MCF 10A (cell line): ENCODE measurements at regions not wholly inside any gene's neighbourhood (a gene's known extent, or its start where the extent isn't known, plus 50 kb on each side); places are given as distances from the start of the nearest gene placed in this dataset.

Experiments used
- BruUV-seq: library from RNA; stranded (reverse); fragments of 400-500 nt; replicated peaks from 2 replicates; lab custom pipeline; 2021; lab: Mats Ljungman, UMichigan
- CTCF ChIA-PET: fragments of 300-600 bp; sonication (Branson Sonifier 250); formaldehyde crosslinking; extraction: SDS; loops from one replicate; lab custom pipeline; 2021; ENCODE audit warnings: antibody characterized with exemption, inconsistent platforms; lab: Yijun Ruan, JAX
- POLR2A ChIA-PET: fragments of 300-600, 350-650 bp; sonication (Branson Sonifier 250); formaldehyde crosslinking; extraction: SDS; loops from one replicate; lab custom pipeline; 2020; ENCODE audit warnings: antibody characterized with exemption, inconsistent platforms; lab: Yijun Ruan, JAX
- DNase-seq: peaks from one replicate; pipeline ENCODE4 v3.0.0-alpha.2; 2018; ENCODE audit not compliant: unreplicated experiment
- H3K27ac Mint-ChIP-seq: one replicate; pipeline ENCODE4 v1.8.0; 2022; ENCODE audit warnings: mild to moderate bottlenecking, low read depth, mixed read lengths; ENCODE audit not compliant: unreplicated experiment
- H3K27me3 Mint-ChIP-seq: one replicate; pipeline ENCODE4 v1.8.0; 2022; ENCODE audit warnings: mixed read lengths; ENCODE audit not compliant: insufficient read depth, unreplicated experiment
- H3K36me3 Mint-ChIP-seq: one replicate; pipeline ENCODE4 v1.8.0; 2022; ENCODE audit warnings: mild to moderate bottlenecking, moderate library complexity, mixed read lengths; ENCODE audit not compliant: insufficient read depth, unreplicated experiment
- H3K4me1 Mint-ChIP-seq: one replicate; pipeline ENCODE4 v1.8.0; 2022; ENCODE audit warnings: mixed read lengths; ENCODE audit not compliant: insufficient read depth, unreplicated experiment
- H3K4me3 Mint-ChIP-seq: one replicate; pipeline ENCODE4 v1.8.0; 2022; ENCODE audit warnings: mild to moderate bottlenecking, moderate library complexity, mixed read lengths; ENCODE audit not compliant: unreplicated experiment
- H3K9me3 Mint-ChIP-seq: one replicate; pipeline ENCODE4 v1.8.0; 2022; ENCODE audit warnings: mixed read lengths; ENCODE audit not compliant: unreplicated experiment
- CTCF ChIP-seq: fragments of 200-600 bp; IDR thresholded peaks from one replicate; pipeline ENCODE4 v1.8.0; 2022; ENCODE audit warnings: antibody characterized with exemption, mild to moderate bottlenecking; ENCODE audit not compliant: unreplicated experiment
- intact Hi-C: fragments of 100-400 bp; cut with micrococcal nuclease; formaldehyde crosslinking; loops from 2 replicates; pipeline ENCODE4 v1.14.1; 2022

GRCh38 chr10:9685596-9685995 is 1332.1 kb upstream of the CELF2 start:
- Mint-ChIP-seq H3K36me3 (no peaks in the 10 kb centered on the region), H3K27me3 (no peaks in the 10 kb centered on the region), H3K27ac (no peak overlapping the region), H3K4me3 (no peak overlapping the region), H3K9me3 (peaks cover 4% of the 10 kb centered on the region), H3K4me1 (no peaks in the 10 kb centered on the region)
- TF ChIP-seq CTCF, result no peak
- intact Hi-C loops, result no loop called here
- CTCF ChIA-PET, result no interaction called here
- POLR2A ChIA-PET, result interaction anchor here (0.6 to 1.2 kb wide), 2 partner anchors 19 to 1320 kb away, joined by 3 to 4 read pairs; no protein-coding TSS in a partner anchor
- BruUV-seq, result no TSS peak
- DNase-seq, result no peak

- no peak for DNase-seq
- ChIA-PET CTCF (no interaction called here), POLR2A (no interaction called here)
- TF ChIP-seq CTCF, result no peak
- Mint-ChIP-seq H3K27me3 (no peaks in the 10 kb centered on the region), H3K4me3 (no peak overlapping the region), H3K4me1 (peaks cover 6% of the 10 kb centered on the region), H3K9me3 (no peaks in the 10 kb centered on the region), H3K36me3 (no peaks in the 10 kb centered on the region), H3K27ac (no peak overlapping the region)
- intact Hi-C loops, result no loop called here
- no TSS peak for BruUV-seq
Observed at GRCh38 chr10:9688711-9689110, 1329.0 kb upstream of the CELF2 start.

DNA sequence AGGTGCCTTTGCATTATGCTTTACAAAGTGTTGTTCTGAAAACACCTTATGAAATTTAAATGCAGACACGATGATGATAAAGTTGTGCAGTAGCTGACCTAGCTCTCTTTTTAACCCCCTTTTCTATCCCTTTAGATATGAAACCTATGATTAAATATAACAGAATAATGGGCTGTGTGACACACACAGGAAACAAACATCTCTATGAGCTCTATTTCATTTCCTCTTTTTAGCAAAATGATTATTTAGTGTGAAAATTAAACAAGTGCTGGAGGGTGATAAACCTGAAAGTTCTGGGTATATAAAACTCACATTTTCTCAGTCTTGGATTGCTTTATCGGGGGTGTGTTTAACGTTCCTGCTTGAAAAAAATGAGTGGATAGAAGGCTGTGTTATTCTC is 1310.5 kb upstream of the CELF2 start:
- no peak for DNase-seq
- Mint-ChIP-seq H3K9me3 (peaks cover 23% of the 10 kb centered on the region), H3K27ac (no peak overlapping the region), H3K36me3 (no peaks in the 10 kb centered on the region), H3K4me1 (peaks cover 19% of the 10 kb centered on the region), H3K27me3 (no peaks in the 10 kb centered on the region), H3K4me3 (no peak overlapping the region)
- ChIA-PET CTCF (no interaction called here), POLR2A (no interaction called here)
- TF ChIP-seq CTCF, result no peak
- intact Hi-C loops, result no loop called here
- BruUV-seq, result no TSS peak

GRCh38 chr10:9709849-9710248 is 1307.8 kb upstream of the CELF2 start:
- TSS peak; percentile 70 for BruUV-seq
- Mint-ChIP-seq H3K4me3 (peak overlapping the region; percentile 39), H3K9me3 (peaks cover 25% of the 10 kb centered on the region), H3K36me3 (no peaks in the 10 kb centered on the region), H3K4me1 (peaks cover 22% of the 10 kb centered on the region), H3K27ac (peak overlapping the region; percentile 89), H3K27me3 (no peaks in the 10 kb centered on the region)
- intact Hi-C loops, result no loop called here
- POLR2A ChIA-PET, result interaction anchor here (0.6 kb wide), 1 partner anchor 24 kb away, joined by 3 read pairs; no protein-coding TSS in a partner anchor
- CTCF ChIA-PET, result no interaction called here
- peak; percentile 19 for DNase-seq
- TF ChIP-seq CTCF, result no peak
